ENCODE measurements at regions not wholly inside any gene's neighbourhood (a gene's known extent, or its start where the extent isn't known, plus 50 kb on each side); places are given as distances from the start of the nearest gene placed in this dataset.

DNA sequence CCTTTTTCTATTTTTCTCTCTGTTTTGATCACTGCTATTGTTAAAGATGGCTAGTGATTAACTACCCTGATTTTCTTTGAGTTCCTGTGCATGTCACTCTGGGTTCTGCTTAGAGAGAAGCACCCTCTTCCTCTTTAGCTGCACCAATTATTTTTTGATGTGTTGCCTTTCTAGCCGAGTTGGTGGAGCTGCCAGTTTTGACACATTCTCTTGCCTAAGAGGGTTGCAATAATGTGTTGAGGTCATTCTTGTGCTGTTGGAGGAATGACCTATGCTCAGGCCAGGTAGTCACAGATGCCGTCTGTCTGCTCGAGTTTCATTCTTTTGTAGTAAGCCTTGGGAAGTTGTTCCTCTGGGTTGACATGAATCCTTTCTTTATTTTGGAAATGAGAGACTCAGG lies 84.6 kb upstream of the DPH6 start:
- ATAC-seq (ENCODE audit: low read depth) (no peak), DNase-seq (ENCODE audit: low spot score in 2 of 2) (no peak)
- no peaks in the 10 kb centered on the region for H3K9me3 Mint-ChIP-seq
- no peaks in the 10 kb centered on the region for H3K4me1 Mint-ChIP-seq
- no peaks in the 10 kb centered on the region for H3K36me3 Mint-ChIP-seq
- no peak overlapping the region for H3K27ac Mint-ChIP-seq
- peaks cover 7% of the 10 kb centered on the region for H3K27me3 Mint-ChIP-seq
- no peak overlapping the region for H3K4me3 Mint-ChIP-seq

DNA sequence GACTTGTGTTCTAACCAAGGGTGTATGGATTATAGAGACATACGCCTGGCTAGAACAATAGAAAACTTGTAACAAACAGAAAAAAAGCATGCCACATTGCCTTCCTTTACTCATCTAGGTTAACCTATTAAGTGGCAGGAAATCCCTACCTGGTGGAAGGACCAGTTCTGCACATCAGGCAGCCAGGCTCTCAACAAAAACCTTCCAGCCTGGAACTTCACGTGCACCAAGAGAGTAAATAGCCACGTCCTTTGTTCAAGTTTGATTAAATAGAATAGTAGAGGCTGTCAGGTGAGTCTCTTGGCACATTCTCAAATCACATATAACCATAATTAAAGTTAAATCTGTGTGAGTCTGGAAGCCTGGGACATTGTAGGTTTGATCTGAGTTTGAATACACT lies 85.0 kb upstream of the DPH6 start:
- no peaks in the 10 kb centered on the region for H3K36me3 Mint-ChIP-seq
- H3K4me3 Mint-ChIP-seq = no peak overlapping the region
- no peak overlapping the region for H3K27ac Mint-ChIP-seq
- ATAC-seq (ENCODE audit: low read depth) = no peak
- DNase-seq (ENCODE audit: low spot score in 2 of 2) = no peak
- no peaks in the 10 kb centered on the region for H3K9me3 Mint-ChIP-seq
- no peaks in the 10 kb centered on the region for H3K4me1 Mint-ChIP-seq
- peaks cover 7% of the 10 kb centered on the region for H3K27me3 Mint-ChIP-seq

DNA sequence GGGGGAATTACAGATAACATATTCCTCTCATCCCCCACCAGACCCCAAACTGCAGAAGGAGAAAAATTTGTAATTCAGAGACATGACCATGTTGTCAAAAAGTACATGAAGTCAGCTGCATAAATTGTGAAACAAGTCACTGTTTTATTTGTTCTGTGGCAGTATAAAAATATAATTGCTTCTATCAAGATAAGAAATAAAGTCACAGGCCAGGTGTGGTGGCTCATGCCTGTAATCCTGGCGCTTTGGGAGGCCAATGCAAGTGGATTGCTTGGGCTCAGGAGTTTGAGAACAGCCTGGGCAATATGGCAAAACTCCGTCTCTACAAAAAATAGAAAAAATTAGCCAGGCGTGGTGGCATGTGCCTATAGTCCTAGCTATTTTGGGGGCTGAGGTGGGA lies 87.7 kb upstream of the DPH6 start:
- DNase-seq (ENCODE audit: low spot score in 2 of 2) (no peak), ATAC-seq (ENCODE audit: low read depth) (no peak)
- peaks cover 2% of the 10 kb centered on the region for H3K9me3 Mint-ChIP-seq

DNA sequence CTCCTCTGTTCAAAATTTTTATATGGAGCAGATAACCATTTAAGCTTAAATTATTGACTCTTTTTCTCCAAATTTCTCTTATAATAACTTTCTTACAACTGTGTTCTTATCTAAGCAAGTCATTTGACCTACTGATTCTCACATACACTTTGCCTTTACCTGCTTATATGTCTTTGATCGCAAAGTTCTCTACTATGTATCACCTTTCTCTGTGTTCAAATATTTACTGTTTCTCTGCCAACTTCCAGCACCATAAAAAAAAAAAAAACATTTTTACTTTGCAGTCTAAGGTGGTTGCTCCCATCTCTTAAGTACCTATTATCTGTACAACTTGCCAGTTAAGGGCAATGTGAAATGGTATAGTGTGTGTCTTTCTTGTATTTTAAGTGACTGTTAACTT lies 100.8 kb upstream of the DPH6 start:
- no peaks in the 10 kb centered on the region for H3K4me1 Mint-ChIP-seq
- no peaks in the 10 kb centered on the region for H3K27me3 Mint-ChIP-seq
- no peaks in the 10 kb centered on the region for H3K36me3 Mint-ChIP-seq
- no peak overlapping the region for H3K4me3 Mint-ChIP-seq
- no peak for DNase-seq (ENCODE audit: low spot score in 2 of 2)
- ATAC-seq (ENCODE audit: low read depth) = no peak
- H3K27ac Mint-ChIP-seq = no peak overlapping the region
- peaks cover 10% of the 10 kb centered on the region for H3K9me3 Mint-ChIP-seq

More for the DNA sequence above, 87.7 kb upstream of the DPH6 start:
- Mint-ChIP-seq H3K27me3 (peaks cover 8% of the 10 kb centered on the region), H3K4me1 (no peaks in the 10 kb centered on the region), H3K36me3 (no peaks in the 10 kb centered on the region), H3K27ac (no peak overlapping the region), H3K4me3 (no peak overlapping the region)

DNA sequence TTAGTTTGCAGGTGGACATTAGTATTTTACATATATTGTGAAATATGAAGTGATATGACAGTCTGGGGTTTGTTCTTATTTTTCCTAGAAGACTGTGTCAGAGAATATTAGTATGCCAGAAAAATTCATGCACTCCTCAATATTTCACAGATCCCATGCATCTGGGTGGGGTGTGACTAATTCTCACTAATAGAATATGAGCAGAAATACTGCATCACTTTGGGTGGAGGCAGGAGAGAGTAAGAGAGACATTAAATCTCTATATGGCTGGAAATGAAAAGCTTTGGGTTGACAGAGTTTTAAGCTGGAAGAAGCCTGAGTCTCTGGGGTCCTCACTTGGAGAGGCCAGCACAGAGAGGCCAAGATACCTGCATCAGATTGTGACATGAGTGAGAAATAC lies 101.3 kb upstream of the DPH6 start:
- DNase-seq (ENCODE audit: low spot score in 2 of 2) (no peak), ATAC-seq (ENCODE audit: low read depth) (no peak)
- Mint-ChIP-seq H3K27me3 (no peaks in the 10 kb centered on the region), H3K27ac (no peak overlapping the region), H3K36me3 (no peaks in the 10 kb centered on the region), H3K4me1 (no peaks in the 10 kb centered on the region), H3K9me3 (peaks cover 10% of the 10 kb centered on the region), H3K4me3 (no peak overlapping the region)

DNA sequence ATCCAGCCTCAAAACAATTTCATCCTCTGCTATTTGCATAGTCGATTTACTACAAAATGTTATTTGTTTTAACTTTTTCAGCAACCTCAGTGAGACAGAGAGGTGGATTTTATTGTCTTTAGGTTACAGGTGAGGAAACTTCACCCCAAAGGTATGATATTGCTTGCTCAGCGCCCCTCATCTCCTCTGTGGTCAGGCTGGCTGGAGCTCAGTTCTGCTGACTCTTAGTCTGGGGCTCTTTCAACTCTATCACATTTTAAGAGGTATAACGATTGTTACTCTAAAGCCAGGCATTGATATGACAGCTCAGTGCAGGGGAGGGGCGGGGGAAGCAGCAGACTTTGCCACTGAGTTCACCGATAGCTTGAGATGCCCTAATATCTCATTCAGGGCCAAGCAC lies 103.0 kb upstream of the DPH6 start:
- peaks cover 5% of the 10 kb centered on the region for H3K9me3 Mint-ChIP-seq
- H3K4me1 Mint-ChIP-seq = no peaks in the 10 kb centered on the region
- peaks cover 4% of the 10 kb centered on the region for H3K27me3 Mint-ChIP-seq
- no peak for ATAC-seq (ENCODE audit: low read depth)
- H3K36me3 Mint-ChIP-seq = no peaks in the 10 kb centered on the region
- no peak overlapping the region for H3K4me3 Mint-ChIP-seq
- DNase-seq (ENCODE audit: low spot score in 2 of 2) = no peak
- H3K27ac Mint-ChIP-seq = no peak overlapping the region

DNA sequence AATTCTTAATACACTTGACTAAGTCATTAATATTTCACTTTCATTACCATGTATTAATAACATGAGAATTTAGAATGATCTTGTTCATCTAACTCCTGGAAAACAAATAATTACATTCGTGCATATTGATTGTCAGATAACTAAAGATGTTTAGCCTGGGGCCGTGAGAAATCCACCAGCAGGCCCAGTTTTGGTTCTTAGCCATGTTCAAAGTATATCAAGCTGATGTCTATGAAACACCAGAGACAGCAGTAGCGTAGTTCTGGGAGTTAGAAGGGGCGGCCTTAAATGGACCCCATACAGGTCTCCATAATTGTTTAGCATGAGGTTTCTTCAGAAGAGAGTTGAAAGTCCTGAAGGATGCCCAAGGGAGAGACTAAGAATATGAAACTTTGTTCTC lies 103.6 kb upstream of the DPH6 start:
- H3K36me3 Mint-ChIP-seq = no peaks in the 10 kb centered on the region
- no peak for DNase-seq (ENCODE audit: low spot score in 2 of 2)
- H3K9me3 Mint-ChIP-seq = peaks cover 5% of the 10 kb centered on the region
- no peak overlapping the region for H3K27ac Mint-ChIP-seq
- peaks cover 4% of the 10 kb centered on the region for H3K27me3 Mint-ChIP-seq
- no peak for ATAC-seq (ENCODE audit: low read depth)
- H3K4me3 Mint-ChIP-seq = no peak overlapping the region
- H3K4me1 Mint-ChIP-seq = no peaks in the 10 kb centered on the region

DNA sequence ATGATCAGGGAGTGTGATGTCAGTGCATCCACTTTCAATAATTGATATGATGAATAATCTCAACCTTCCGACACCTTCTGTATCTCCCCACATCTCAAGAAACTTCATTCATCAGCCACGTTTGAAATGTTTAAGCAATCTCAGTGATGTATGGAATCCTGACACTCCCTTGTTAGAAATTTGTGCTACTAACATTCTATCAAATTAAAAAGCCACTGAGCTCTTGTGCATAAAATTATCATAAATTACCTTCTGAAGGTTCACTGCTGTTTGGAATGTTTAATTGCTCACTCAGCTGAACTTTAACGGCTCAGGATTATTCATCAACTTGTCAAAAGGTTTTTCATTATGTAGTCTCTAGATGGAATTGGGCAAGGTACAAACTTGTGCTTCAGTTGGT lies 108.4 kb upstream of the DPH6 start:
- Mint-ChIP-seq H3K9me3 (no peaks in the 10 kb centered on the region), H3K27me3 (peaks cover 4% of the 10 kb centered on the region), H3K27ac (no peak overlapping the region), H3K36me3 (no peaks in the 10 kb centered on the region), H3K4me1 (no peaks in the 10 kb centered on the region), H3K4me3 (no peak overlapping the region)
- DNase-seq (ENCODE audit: low spot score in 2 of 2) (no peak), ATAC-seq (ENCODE audit: low read depth) (no peak)

DNA sequence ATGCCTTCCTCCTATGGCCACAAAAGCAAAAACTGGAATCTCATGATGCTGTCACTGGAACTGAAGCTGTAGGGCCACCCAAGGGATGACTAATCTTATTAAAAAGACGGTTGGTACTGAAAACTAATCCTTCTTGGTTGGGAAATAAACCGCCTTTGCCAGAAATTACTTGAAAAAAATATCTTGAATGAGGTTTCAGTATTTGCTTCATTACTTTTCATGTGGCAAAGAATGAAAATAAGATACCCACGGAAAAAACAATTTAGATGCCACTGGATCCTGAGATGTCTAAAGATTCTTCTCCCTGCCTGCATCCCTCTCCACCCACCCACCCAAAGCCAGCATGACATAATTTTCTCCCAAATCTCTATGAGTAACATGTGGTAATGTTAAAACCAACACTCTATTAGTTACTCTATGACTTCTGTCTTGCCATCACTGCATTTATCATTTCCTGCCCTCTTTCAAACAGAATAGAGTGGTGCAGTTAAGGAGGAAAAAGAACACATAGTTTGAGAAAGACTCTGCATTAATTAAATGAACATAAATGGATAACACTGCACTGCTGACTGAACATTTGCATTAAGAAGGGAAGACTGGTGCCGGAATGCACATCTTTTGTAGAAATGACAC lies 111.8 kb upstream of the DPH6 start:
- no peaks in the 10 kb centered on the region for H3K9me3 Mint-ChIP-seq
- DNase-seq (ENCODE audit: low spot score in 2 of 2) = no peak
- no peak overlapping the region for H3K4me3 Mint-ChIP-seq

DNA sequence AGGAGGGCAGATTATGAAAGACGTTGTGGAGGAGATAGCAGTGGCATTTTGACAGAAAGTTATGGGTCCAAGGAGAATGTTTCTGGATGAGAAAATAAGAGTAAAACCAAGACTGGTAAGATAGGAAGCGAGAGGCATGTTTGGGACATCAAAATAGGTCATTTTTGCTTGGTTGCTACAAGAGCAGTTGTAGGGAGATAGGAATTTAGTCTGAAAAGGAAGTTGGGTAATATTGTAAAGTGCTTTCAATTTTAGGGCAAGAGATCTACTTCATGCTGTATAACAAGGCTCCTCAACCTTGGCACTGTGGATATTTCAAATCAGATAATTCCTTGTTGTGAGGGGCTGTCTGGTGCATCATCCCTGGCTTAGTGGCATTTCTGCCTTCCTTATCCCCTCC lies 118.0 kb upstream of the DPH6 start:
- Mint-ChIP-seq H3K4me3 (no peak overlapping the region), H3K36me3 (no peaks in the 10 kb centered on the region), H3K27ac (no peak overlapping the region), H3K27me3 (peaks cover 6% of the 10 kb centered on the region), H3K9me3 (no peaks in the 10 kb centered on the region), H3K4me1 (no peaks in the 10 kb centered on the region)
- DNase-seq (ENCODE audit: low spot score in 2 of 2) = no peak
- ATAC-seq (ENCODE audit: low read depth) = no peak

More for the DNA sequence above, 111.8 kb upstream of the DPH6 start:
- H3K4me1 Mint-ChIP-seq = no peaks in the 10 kb centered on the region
- H3K27ac Mint-ChIP-seq = no peak overlapping the region
- no peak for ATAC-seq (ENCODE audit: low read depth)
- H3K36me3 Mint-ChIP-seq = no peaks in the 10 kb centered on the region
- H3K27me3 Mint-ChIP-seq = peaks cover 10% of the 10 kb centered on the region

DNA sequence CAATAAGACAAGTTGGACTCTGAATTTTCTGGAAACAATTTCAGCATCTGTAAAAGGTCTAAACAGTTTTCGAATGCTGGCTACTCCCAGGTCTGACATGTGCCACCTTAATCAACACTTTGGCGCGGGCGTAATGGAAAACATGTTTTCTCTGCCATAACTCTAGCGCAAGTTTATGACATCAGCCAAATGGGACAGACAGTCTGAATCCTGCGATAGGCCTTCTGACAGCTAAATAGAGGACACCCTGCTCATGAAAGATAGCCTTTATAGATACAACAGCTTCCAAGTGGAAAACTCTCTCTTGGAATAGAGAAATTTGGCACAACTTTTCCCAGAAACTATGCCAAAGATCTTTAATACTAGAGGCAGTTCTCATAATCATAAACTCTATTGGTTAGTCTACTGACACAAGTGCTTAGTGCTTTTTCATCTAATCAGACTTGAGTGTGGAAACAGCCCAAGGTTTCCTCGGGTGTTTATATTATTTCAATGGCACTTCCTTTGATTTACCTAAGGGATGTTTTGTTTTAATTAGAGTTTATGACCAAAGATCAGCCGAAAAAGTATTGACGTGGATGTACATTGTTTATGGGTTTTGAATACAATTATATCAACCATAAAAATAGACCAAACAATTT lies 120.1 kb upstream of the DPH6 start:
- DNase-seq (ENCODE audit: low spot score in 2 of 2) (no peak), ATAC-seq (ENCODE audit: low read depth) (no peak)
- no peak overlapping the region for H3K4me3 Mint-ChIP-seq
- peaks cover 6% of the 10 kb centered on the region for H3K27me3 Mint-ChIP-seq
- H3K36me3 Mint-ChIP-seq = no peaks in the 10 kb centered on the region
- H3K9me3 Mint-ChIP-seq = no peaks in the 10 kb centered on the region
- no peaks in the 10 kb centered on the region for H3K4me1 Mint-ChIP-seq
- H3K27ac Mint-ChIP-seq = no peak overlapping the region

DNA sequence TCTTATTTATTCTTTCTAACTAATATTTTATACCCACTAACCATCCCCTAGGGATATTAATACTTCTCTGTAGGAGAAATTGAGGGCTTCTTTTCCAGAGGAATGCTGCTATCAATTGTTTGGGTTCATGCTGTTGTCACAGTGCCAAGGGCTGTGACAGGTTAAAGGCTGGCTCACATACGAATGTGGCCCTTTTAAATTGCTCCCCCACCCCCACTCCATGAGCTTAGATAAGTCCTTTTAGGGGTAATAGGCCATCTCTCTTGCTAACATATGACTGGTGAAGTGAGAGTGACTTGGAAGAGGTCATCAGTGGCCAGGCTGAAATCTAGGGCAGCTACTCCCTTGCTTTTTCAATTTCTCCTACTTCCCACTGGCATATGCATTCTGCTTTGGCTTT lies 121.9 kb upstream of the DPH6 start:
- peaks cover 4% of the 10 kb centered on the region for H3K27me3 Mint-ChIP-seq
- no peaks in the 10 kb centered on the region for H3K9me3 Mint-ChIP-seq
- ATAC-seq (ENCODE audit: low read depth) (no peak), DNase-seq (ENCODE audit: low spot score in 2 of 2) (no peak)
- no peak overlapping the region for H3K27ac Mint-ChIP-seq
- H3K36me3 Mint-ChIP-seq = no peaks in the 10 kb centered on the region
- H3K4me3 Mint-ChIP-seq = no peak overlapping the region
- H3K4me1 Mint-ChIP-seq = peaks cover 2% of the 10 kb centered on the region

DNA sequence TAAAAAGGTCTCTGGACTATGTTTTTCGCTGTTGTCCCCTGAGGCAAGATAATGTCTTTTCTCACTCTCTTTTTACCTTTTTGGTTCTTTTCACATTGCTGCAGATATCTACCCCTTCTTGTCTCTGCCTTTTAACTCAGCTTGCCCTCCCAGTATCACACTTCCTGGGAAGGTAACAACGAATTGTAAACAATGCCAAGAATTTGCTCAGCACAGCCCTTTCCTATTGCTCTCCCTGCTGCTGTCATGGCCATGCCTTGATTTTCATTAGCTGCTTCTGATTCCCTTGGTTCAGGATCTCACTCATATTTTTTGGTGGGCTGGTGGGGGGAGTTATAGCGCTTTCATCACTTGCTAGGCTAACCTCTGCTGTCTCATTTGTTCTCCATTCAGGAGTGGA lies 123.1 kb upstream of the DPH6 start:
- H3K4me1 Mint-ChIP-seq = peaks cover 6% of the 10 kb centered on the region
- peaks cover 4% of the 10 kb centered on the region for H3K27me3 Mint-ChIP-seq
- no peak overlapping the region for H3K4me3 Mint-ChIP-seq
- no peak for ATAC-seq (ENCODE audit: low read depth)
- H3K9me3 Mint-ChIP-seq = no peaks in the 10 kb centered on the region
- DNase-seq (ENCODE audit: low spot score in 2 of 2) = no peak
- no peak overlapping the region for H3K27ac Mint-ChIP-seq
- no peaks in the 10 kb centered on the region for H3K36me3 Mint-ChIP-seq

DNA sequence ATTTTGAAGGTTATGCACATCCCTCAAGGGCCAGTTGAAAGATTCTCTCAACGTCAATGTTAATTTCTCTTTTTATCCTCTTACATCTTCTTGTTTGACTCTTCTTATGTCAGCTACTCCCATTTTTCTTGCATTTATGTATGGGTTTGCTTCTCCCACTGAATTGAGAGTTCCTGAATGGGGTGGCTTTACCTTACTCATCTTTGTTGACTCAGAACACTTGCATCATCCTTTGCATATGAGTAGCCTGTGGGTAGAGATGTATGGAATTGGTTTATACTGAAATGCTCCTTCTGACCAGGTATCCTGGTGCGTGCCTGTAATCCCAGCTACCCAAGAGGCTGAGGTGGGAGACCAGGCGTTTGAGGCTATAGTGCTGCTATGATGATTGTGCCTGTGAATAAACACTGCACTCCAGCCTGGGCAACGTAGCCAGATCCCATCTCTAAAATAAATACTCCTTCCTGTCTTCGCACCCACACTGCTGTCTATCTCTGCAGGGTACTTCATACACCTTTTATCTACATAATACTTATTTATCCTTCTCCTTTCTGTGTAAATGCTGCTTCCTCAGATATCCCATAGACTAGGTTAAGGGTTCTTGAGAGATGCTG lies 123.6 kb upstream of the DPH6 start:
- no peak for DNase-seq (ENCODE audit: low spot score in 2 of 2)
- H3K4me3 Mint-ChIP-seq = no peak overlapping the region
- ATAC-seq (ENCODE audit: low read depth) = no peak

DNA sequence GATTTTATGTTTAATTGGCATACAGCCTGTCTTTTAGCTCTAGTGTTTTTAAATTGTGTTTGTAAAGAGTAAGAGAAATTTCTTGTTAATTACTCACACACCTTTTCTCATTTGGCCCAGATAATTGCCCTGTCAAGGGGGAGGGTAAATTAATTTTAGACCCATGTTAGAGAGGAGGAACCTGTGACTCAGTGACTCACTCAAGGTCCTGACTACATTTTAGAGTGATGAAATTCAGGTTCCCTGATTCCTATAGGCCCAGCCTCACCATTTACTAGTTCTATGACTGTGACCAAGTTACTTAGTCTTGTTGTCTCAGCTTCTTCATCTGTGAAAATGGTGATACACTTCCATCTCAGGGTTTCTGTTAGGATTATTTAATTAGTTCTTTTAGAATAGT lies 125.2 kb upstream of the DPH6 start:
- no peak overlapping the region for H3K27ac Mint-ChIP-seq
- no peak for ATAC-seq (ENCODE audit: low read depth)
- H3K27me3 Mint-ChIP-seq = peaks cover 4% of the 10 kb centered on the region
- peaks cover 6% of the 10 kb centered on the region for H3K4me1 Mint-ChIP-seq
- no peak overlapping the region for H3K4me3 Mint-ChIP-seq
- H3K9me3 Mint-ChIP-seq = no peaks in the 10 kb centered on the region
- DNase-seq (ENCODE audit: low spot score in 2 of 2) = no peak
- no peaks in the 10 kb centered on the region for H3K36me3 Mint-ChIP-seq

More for the DNA sequence above, 123.6 kb upstream of the DPH6 start:
- no peaks in the 10 kb centered on the region for H3K9me3 Mint-ChIP-seq
- peaks cover 4% of the 10 kb centered on the region for H3K27me3 Mint-ChIP-seq
- no peak overlapping the region for H3K27ac Mint-ChIP-seq
- no peaks in the 10 kb centered on the region for H3K36me3 Mint-ChIP-seq
- H3K4me1 Mint-ChIP-seq = peaks cover 6% of the 10 kb centered on the region
